IMR-90 (cell line): ENCODE measurements at regions not wholly inside any gene's neighbourhood (a gene's known extent, or its start where the extent isn't known, plus 50 kb on each side); places are given as distances from the start of the nearest gene placed in this dataset.

Experiments
- ATAC-seq: fragments of 200-7000 bp; cut with Tn5 transposase; 2 replicates; pipeline ENCODE4 v1.9.1; 2020; ENCODE audit warnings: low read depth, mild to moderate bottlenecking, moderate library complexity
- BruUV-seq: library from RNA; stranded (reverse); fragments of 400-500 nt; replicated peaks from 2 replicates; lab custom pipeline; 2021; lab: Mats Ljungman, UMichigan
- CTCF ChIA-PET: fragments of 300-600 bp; formaldehyde crosslinking; extraction: SDS; loops from one replicate; lab custom pipeline; 2021; ENCODE audit warnings: antibody characterized with exemption; lab: Yijun Ruan, JAX
- POLR2A ChIA-PET: fragments of 300-600 bp; sonication (Branson Sonifier 250); formaldehyde crosslinking; loops from one replicate; lab custom pipeline; 2022; ENCODE audit warnings: antibody characterized with exemption; ENCODE audit not compliant: unreplicated experiment; lab: Charles Lee
- DNase-seq: peaks from one replicate; pipeline ENCODE4 v3.0.0; 2013
- H2AFZ ChIP-seq: replicated peaks from 2 replicates; pipeline ENCODE3; 2013; ENCODE audit warnings: low read length, mild to moderate bottlenecking; ENCODE audit not compliant: poor library complexity
- H2AK5ac ChIP-seq: 2 replicates; pipeline ENCODE4 v1.6.1; 2013; ENCODE audit warnings: low read depth, low read length, inconsistent platforms
- H2AK9ac ChIP-seq: replicated peaks from 2 replicates; pipeline ENCODE3; 2013; ENCODE audit warnings: mild to moderate bottlenecking, low read depth, low read length, moderate library complexity; ENCODE audit not compliant: poor library complexity
- H2BK120ac ChIP-seq: 2 replicates; pipeline ENCODE4 v1.6.1; 2013; ENCODE audit warnings: low read depth, low read length, inconsistent platforms
- H2BK15ac ChIP-seq: 3 replicates; pipeline ENCODE4 v1.6.1; 2013; ENCODE audit warnings: low read depth, low read length, inconsistent platforms
- H2BK20ac ChIP-seq: 2 replicates; pipeline ENCODE4 v1.6.1; 2013; ENCODE audit warnings: low read depth, mild to moderate bottlenecking, inconsistent platforms, low read length, moderate library complexity
- H2BK5ac ChIP-seq: 2 replicates; pipeline ENCODE4 v1.6.1; 2013; ENCODE audit warnings: mild to moderate bottlenecking, low read depth, low read length, inconsistent platforms; ENCODE audit not compliant: poor library complexity, severe bottlenecking
- H3K14ac ChIP-seq: replicated peaks from 2 replicates; pipeline ENCODE4 v1.6.1; 2013; ENCODE audit warnings: low read depth, low read length, inconsistent platforms
- H3K18ac ChIP-seq: 2 replicates; pipeline ENCODE4 v1.6.1; 2013; ENCODE audit warnings: low read depth, low read length, control low read depth
- H3K23ac ChIP-seq: 2 replicates; pipeline ENCODE4 v1.6.1; 2013; ENCODE audit warnings: low read depth, low read length, inconsistent platforms
- H3K27ac ChIP-seq: 2 replicates; pipeline ENCODE4 v1.5.1; 2013; ENCODE audit warnings: mild to moderate bottlenecking, control low read depth, low read length; ENCODE audit not compliant: insufficient read depth
- H3K27me3 ChIP-seq: 2 replicates; pipeline ENCODE4 v1.6.1; 2013; ENCODE audit warnings: low read length; ENCODE audit not compliant: control insufficient read depth, insufficient read depth
- H3K36me3 ChIP-seq: 2 replicates; pipeline ENCODE4 v1.6.1; 2013; ENCODE audit warnings: low read length, mixed read lengths; ENCODE audit not compliant: control insufficient read depth, insufficient read depth
- H3K4ac ChIP-seq: 2 replicates; pipeline ENCODE4 v1.6.1; 2013; ENCODE audit warnings: low read depth, low read length, inconsistent platforms
- H3K4me1 ChIP-seq: 2 replicates; pipeline ENCODE4 v1.6.1; 2013; ENCODE audit warnings: low read length, mixed read lengths; ENCODE audit not compliant: control insufficient read depth, insufficient read depth
- H3K4me2 ChIP-seq: 2 replicates; pipeline ENCODE4 v1.6.1; 2013; ENCODE audit warnings: low read depth, mild to moderate bottlenecking, control low read depth, low read length, moderate library complexity
- H3K4me3 ChIP-seq: 2 replicates; pipeline ENCODE4 v1.5.1; 2013; ENCODE audit warnings: low read depth, mild to moderate bottlenecking, control low read depth, low read length, moderate library complexity; ENCODE audit not compliant: insufficient read depth
- H3K56ac ChIP-seq: 2 replicates; pipeline ENCODE4 v1.6.1; 2013; ENCODE audit warnings: low read length, inconsistent platforms; ENCODE audit not compliant: insufficient read depth; ENCODE audit errors: extremely low read depth
- H3K79me1 ChIP-seq, 2 experiments: 2 replicates each; pipeline ENCODE4 v1.6.1; 2013; ENCODE audit warnings: low read length in 2 of 2, inconsistent platforms in 1 of 2, low read depth in 1 of 2
- H3K9ac ChIP-seq: 2 replicates; pipeline ENCODE4 v1.6.1; 2013; ENCODE audit warnings: low read depth, low read length, control low read depth
- H3K9me1 ChIP-seq: 2 replicates; pipeline ENCODE4 v1.6.1; 2013; ENCODE audit warnings: low read length, inconsistent platforms; ENCODE audit not compliant: insufficient read depth
- H3K9me3 ChIP-seq: 2 replicates; pipeline ENCODE4 v1.6.1; 2013; ENCODE audit warnings: low read length; ENCODE audit not compliant: control insufficient read depth, insufficient read depth
- H4K20me1 ChIP-seq: 2 replicates; pipeline ENCODE4 v1.6.1; 2013; ENCODE audit warnings: low read length, inconsistent platforms; ENCODE audit not compliant: insufficient read depth
- H4K5ac ChIP-seq: 2 replicates; pipeline ENCODE4 v1.6.1; 2013; ENCODE audit warnings: mild to moderate bottlenecking, low read depth, low read length, control low read depth
- H4K8ac ChIP-seq, 2 experiments: 2 replicates each; pipeline ENCODE4 v1.6.1; 2013; ENCODE audit warnings: low read depth in 2 of 2, low read length in 2 of 2, control low read depth in 1 of 2, inconsistent platforms in 1 of 2
- H4K91ac ChIP-seq: 2 replicates; pipeline ENCODE4 v1.6.1; 2013; ENCODE audit warnings: low read depth, low read length, inconsistent platforms; ENCODE audit not compliant: insufficient read depth
- BHLHE40 ChIP-seq: fragments of 150-350 bp; IDR thresholded peaks from 2 replicates; pipeline ENCODE4 v1.6.1; 2016; ENCODE audit warnings: mild to moderate bottlenecking, low read depth, low read length
- CEBPB ChIP-seq: IDR thresholded peaks from 2 replicates; pipeline ENCODE4 v1.6.1; 2012; ENCODE audit warnings: low read depth, low read length, improper control_type of control experiment
- MAFK ChIP-seq: IDR thresholded peaks from 2 replicates; pipeline ENCODE4 v1.6.1; 2012; ENCODE audit warnings: low read depth, low read length, improper control_type of control experiment
- MAZ ChIP-seq: IDR thresholded peaks from 2 replicates; pipeline ENCODE4 v1.6.1; 2012; ENCODE audit warnings: low read depth, mild to moderate bottlenecking, low read length, improper control_type of control experiment, moderate library complexity, borderline replicate concordance
- RFX5 ChIP-seq: IDR thresholded peaks from 2 replicates; pipeline ENCODE4 v1.8.0; 2012; ENCODE audit warnings: low read depth, mild to moderate bottlenecking, low read length, moderate library complexity
- SMC3 ChIP-seq: fragments of 150-350 bp; IDR thresholded peaks from 2 replicates; pipeline ENCODE4 v1.6.1; 2016; ENCODE audit warnings: low read depth, mild to moderate bottlenecking, antibody characterized with exemption, low read length, moderate library complexity
- WGBS, 2 experiments: methylation state at CpG; one replicate each; pipeline versions ENCODE4 v1.1.5 to v1.1.7; 2013; ENCODE audit warnings: missing lambda C conversion rate in 2 of 2; ENCODE audit not compliant: insufficient read length in 1 of 2; ENCODE audit errors: extremely low coverage in 2 of 2; 5-methylcytosine and 5-hydroxymethylcytosine counted together
- dilution Hi-C: fragments of 300-500 bp; cut with HindIII; formaldehyde crosslinking; loops from one replicate; pipeline ENCODE4 v1.14.3; 2018; ENCODE audit warnings: low sequenced_read_pairs; ENCODE audit not compliant: unreplicated experiment
- in situ Hi-C: fragments of 300-500 bp; cut with MboI; formaldehyde crosslinking; loops from 3 replicates; pipeline ENCODE4 v1.14.3; 2019; ENCODE audit warnings: low sequenced_read_pairs, inconsistent platforms, mixed read lengths
- intact Hi-C: fragments of 100-400 bp; cut with micrococcal nuclease; formaldehyde crosslinking; loops from 2 replicates; pipeline ENCODE4 v1.10.0; 2022

- Histone ChIP-seq H3K56ac (no peak overlapping the region), H3K9me1 (no peaks in the 10 kb centered on the region), H2AK9ac (no peak overlapping the region), H2BK5ac (no peak overlapping the region), H4K20me1 (no peaks in the 10 kb centered on the region), H2AK5ac (no peak overlapping the region), H3K9me3 (no peaks in the 10 kb centered on the region), H2AFZ (no peak overlapping the region), H3K9ac (no peak overlapping the region), H3K4ac (no peak overlapping the region), H3K4me1 (no peaks in the 10 kb centered on the region), H3K79me1 (no peaks in the 10 kb centered on the region), H4K91ac (no peak overlapping the region), H3K27ac (no peak overlapping the region), H2BK120ac (no peak overlapping the region), H2BK15ac (no peak overlapping the region), H3K36me3 (no peaks in the 10 kb centered on the region), H2BK20ac (no peak overlapping the region), H3K18ac (no peak overlapping the region), H4K5ac (no peak overlapping the region), H3K23ac (no peak overlapping the region), H3K27me3 (no peaks in the 10 kb centered on the region), H4K8ac (no peak overlapping the region), H3K4me2 (no peak overlapping the region), H3K14ac (no peak overlapping the region), H3K4me3 (no peak overlapping the region)
- dilution Hi-C loops (no loop called here), in situ Hi-C loops (no loop called here), intact Hi-C loops (no loop called here)
- DNase-seq (no peak), ATAC-seq (no peak)
- POLR2A ChIA-PET = no interaction called here
- CTCF ChIA-PET = no interaction called here
- no TSS peak for BruUV-seq
- WGBS, 2 experiments = 20% methylated on average over 1 of the region's 2 CpGs; no CpG with 5 or more reads in 1 of the 2 experiments
- TF ChIP-seq CEBPB (no peak), SMC3 (no peak), BHLHE40 (no peak), RFX5 (no peak), MAFK (no peak), MAZ (no peak)
These were observed 143.3 kb downstream of the RRAGC start for GRCh38 chr1:38716229-38716628.
